ENCODE measurements at regions not wholly inside any gene's neighbourhood (a gene's known extent, or its start where the extent isn't known, plus 50 kb on each side); places are given as distances from the start of the nearest gene placed in this dataset.

GRCh38 chr4:38511702-38512101, 152.3 kb upstream of the KLF3 start:
- TF ChIP-seq CTCF (IDR thresholded peaks at IDR 0.05; ENCODE audit: low read depth, low read length) (no peak), EZH2phosphoT487 (IDR thresholded peaks at IDR 0.05; ENCODE audit: low read depth) (no peak)
